Left cardiac atrium (tissue), 4 donors: ENCODE measurements at regions not wholly inside any gene's neighbourhood (a gene's known extent, or its start where the extent isn't known, plus 50 kb on each side); places are given as distances from the start of the nearest gene placed in this dataset.

Experiments
- ATAC-seq, 2 donors: fragments of 200-7000 bp; cut with Tn5 transposase; one replicate each; pipeline ENCODE4 v1.9.1; 2020; ENCODE audit warnings: mild to moderate bottlenecking in 2 of 2, moderate library complexity in 2 of 2
- DNase-seq: peaks from one replicate; pipeline ENCODE4 v3.0.0-alpha.2; 2020
- intact Hi-C, 2 donors: fragments of 100-400 bp; cut with DNase I; formaldehyde crosslinking; loops; one replicate each; pipeline versions ENCODE4 v1.14.1 to v1.15.1; 2022 to 2023
- donor health status: DM: no; HTN: yes; CAD: no.
- donor health status: DM: no; HTN: yes; CAD: no; lungs with severe emphysema.
- donor health status: DM: yes; HTN: yes; CAD: no.
- donor health status: Dilated cardiomyopathy.

DNA sequence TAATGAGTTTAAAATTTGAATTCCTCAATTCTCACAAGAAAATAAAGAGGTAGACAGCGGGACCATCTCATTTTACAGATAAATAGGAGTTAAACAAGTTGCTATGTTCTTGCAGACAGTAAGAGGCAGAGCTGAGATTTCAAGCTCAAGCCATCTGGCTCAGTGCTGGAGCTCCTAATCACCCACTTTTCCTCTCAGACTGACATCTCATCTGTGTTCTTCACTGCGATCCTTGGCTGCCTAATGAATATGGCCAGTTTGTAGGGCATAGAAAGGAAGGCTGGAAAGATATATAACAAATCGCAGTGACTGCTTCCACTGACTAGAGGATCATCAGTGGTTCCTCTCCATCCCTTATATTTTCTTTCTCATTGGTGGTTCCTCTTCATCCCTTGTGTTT, 151.2 kb downstream of the MPP7 start:
- DNase-seq (no peak), ATAC-seq (no peak)
- intact Hi-C loops, result no loop called here

DNA sequence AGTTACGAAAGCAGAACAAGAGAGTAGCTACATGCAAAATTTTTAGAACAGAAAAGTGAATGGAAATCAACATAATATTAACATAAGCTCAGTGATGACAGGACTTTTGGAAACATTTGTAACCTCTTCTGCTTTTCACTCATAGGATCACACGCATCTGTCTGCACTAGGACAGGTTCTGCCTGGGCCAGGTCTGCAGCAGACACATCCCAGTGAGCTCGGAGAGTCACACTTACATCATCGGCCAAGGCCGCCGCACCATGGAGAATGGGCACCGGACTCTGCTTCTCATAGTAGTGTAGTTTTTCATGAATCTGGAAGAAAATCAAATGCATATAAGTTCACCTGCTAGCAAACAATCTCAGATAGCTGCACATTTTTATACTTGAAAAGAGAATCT, 150.9 kb upstream of the ODAD2 start:
- ATAC-seq (no peak), DNase-seq (no peak)
- intact Hi-C loops, result no loop called here

- DNase-seq (no peak), ATAC-seq (no peak)
- intact Hi-C loops, result no loop called here
Measured at GRCh38 chr10:28147706-28148105, 148.8 kb upstream of the ODAD2 start.

DNA sequence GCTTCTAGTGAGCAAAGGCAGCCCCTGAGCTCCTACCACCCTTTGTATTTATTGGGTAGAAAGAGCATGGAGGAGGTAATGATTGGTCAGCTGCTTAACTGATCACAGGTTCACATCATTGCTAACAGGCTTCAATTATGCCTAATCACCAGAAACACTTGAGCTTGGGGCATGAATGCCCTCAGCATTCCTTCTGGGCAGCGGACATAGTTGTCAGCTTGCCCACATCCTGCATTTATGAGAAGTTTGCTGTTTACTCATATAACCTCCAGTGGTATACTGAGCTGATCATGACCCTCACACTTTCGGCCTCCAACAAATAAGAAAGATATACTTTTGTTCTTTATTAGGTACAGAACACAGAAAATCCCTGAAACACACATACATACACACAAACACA, 140.3 kb upstream of the ODAD2 start:
- ATAC-seq (no peak), DNase-seq (no peak)
- intact Hi-C loops, result no loop called here

- ATAC-seq, result peak in 1 of 2 donors; percentile 14
- intact Hi-C loops, result no loop called here
- no peak for DNase-seq
Measured at GRCh38 chr10:28137907-28138880, 139.3 kb upstream of the ODAD2 start.

- intact Hi-C loops, result no loop called here
- ATAC-seq (no peak), DNase-seq (no peak)
Measured at GRCh38 chr10:28135258-28135657, 136.4 kb upstream of the ODAD2 start.

DNA sequence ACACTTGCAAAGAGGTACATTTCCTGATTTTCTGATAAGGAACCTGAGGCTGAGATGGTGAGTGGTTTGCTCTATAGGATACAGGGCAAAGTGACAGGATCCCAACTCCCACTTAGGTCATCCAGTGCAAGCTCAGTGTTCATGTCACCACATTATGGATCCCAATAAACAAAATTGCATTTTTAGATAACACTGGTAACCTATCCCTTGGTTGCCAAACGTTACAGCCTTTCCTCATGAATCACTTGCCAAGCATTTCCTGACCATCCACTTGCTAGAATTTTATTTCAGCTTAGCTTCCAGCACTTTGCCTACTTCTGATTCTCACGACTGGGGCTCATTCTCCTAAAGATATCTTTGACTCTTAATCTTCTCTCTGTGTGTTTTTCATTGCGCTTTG, 131.4 kb upstream of the ODAD2 start:
- DNase-seq, result no peak
- ATAC-seq, result no peak
- intact Hi-C loops, result no loop called here

- no peak for DNase-seq
- intact Hi-C loops, result no loop called here
- no peak for ATAC-seq
Measured at GRCh38 chr10:28127881-28128280, 129.0 kb upstream of the ODAD2 start.

- ATAC-seq, result peak in 1 of 2 donors; percentile 32
- intact Hi-C loops, result no loop called here
- DNase-seq, result no peak
Measured at GRCh38 chr10:28125701-28126100, 126.8 kb upstream of the ODAD2 start.

DNA sequence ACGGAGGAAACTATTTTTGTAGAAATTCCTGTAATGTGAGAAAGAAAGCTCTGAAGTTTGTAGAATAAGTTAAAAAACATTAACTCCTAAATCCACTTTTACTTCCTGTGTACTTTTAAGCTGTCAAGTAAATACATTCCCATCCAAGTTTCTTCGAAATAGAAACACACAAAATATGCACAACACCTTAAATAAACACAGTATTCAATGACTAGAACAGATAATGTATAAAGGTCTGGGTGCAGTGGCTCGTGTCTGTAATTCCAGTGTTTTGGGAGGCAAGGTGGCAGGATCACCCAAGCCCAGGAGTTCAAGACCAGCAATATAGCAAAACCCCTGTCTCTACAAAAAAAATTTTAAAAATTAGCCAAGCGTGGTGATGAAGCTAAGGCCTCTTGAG, 121.9 kb upstream of the ODAD2 start:
- ATAC-seq (no peak), DNase-seq (no peak)
- intact Hi-C loops, result no loop called here

- intact Hi-C loops, result no loop called here
- ATAC-seq, result peak in 1 of 2 donors; percentile 74
Measured at GRCh38 chr10:28120043-28120749, 121.3 kb upstream of the ODAD2 start.

GRCh38 chr10:28118985-28119628, 120.2 kb upstream of the ODAD2 start:
- intact Hi-C loops, result no loop called here
- no peak for DNase-seq
- ATAC-seq, result no peak

More at GRCh38 chr10:28120043-28120749, 121.3 kb upstream of the ODAD2 start:
- no peak for DNase-seq

DNA sequence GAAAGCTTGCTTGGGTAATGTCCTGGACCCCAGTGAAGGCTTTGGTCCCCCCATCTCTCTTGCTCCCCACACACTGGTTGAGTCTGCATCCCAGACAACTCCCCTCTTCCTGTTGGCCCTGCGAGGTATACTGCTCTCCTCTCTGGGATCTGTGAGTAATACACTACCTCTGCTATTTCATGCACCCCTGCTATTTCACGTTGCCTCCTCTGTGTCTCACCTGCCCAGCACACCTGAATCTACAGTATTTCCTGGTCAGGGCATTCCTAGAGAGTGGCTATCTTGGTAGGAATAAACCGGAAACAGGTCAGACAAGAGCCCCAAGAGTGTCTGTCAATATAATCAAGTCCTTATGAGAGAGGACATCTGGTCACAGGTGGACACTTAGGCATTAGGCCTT, 114.3 kb upstream of the ODAD2 start:
- no peak for DNase-seq
- intact Hi-C loops, result no loop called here
- ATAC-seq, result no peak

DNA sequence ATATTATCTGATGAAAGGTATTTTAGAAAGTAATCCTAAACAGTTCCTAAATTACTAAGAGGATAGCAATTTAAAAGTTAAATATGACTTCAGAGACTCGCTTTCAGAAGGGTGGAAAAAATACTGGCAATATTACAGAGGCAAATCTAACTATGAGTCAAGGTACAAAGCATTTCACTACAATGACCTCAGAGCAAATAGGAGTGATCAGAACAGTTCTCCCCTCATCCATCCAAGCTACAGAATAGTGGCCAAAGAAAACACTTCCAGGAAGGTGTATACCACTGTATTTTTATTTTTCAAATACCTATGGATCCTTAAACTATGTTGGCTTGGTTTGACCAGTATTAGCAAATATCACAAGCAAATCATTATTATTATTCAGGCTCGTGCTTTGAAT, 112.8 kb upstream of the ODAD2 start:
- no peak for DNase-seq
- intact Hi-C loops, result no loop called here
- peak in 1 of 2 donors; percentile 69 for ATAC-seq

DNA sequence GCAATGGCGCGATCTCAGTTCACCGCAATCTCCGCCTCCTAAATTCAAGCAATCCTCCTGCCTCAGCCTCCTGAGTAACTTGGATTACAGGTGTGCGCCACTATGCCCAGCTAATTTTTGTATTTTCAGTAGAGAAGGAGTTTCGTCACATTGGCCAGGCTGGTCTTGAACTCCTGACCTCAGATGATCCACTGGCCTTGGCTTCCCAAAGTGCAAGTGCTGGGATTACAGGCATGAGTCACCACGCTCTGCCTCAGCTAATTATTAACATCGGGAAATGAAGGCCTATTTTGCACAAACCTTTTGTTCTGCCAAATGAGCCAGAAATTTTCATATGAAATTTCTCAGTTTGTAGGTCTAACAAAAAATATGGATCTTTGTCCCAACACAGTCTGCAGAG, 106.7 kb upstream of the ODAD2 start:
- ATAC-seq (no peak), DNase-seq (no peak)
- intact Hi-C loops, result no loop called here

- ATAC-seq (no peak), DNase-seq (no peak)
- intact Hi-C loops, result no loop called here
Measured at GRCh38 chr10:28097633-28098032, 98.8 kb upstream of the ODAD2 start.

DNA sequence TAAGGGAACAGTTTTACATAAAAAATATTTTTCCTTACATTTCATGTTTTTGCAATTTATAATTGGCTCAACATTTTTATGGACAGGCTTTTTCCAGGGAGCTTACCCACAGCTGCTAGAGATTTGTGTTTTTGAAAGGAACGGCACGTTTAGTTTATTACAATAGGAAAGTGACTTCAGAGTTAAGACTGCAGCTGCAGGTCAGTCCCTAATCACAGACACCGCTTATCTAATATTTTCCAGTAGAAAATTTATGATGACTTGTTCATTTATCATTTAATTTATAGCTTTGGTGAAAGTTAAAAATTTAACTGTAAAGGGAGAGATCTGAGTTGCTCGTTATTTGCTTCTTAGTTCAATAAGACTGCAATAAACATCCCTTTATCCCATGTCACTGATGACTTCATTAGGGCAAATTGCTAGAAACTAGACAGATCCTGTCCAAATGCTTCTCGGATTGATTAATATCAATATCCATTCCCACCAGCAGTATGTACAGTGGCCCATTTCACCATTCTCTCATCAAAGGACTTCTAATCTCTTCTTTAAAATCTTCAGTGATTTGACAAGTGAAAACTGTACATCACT, 97.0 kb upstream of the ODAD2 start:
- DNase-seq, result no peak
- no peak for ATAC-seq
- intact Hi-C loops, result no loop called here

- no peak for ATAC-seq
- DNase-seq, result no peak
- intact Hi-C loops, result no loop called here
Measured at GRCh38 chr10:28094121-28094520, 95.2 kb upstream of the ODAD2 start.

DNA sequence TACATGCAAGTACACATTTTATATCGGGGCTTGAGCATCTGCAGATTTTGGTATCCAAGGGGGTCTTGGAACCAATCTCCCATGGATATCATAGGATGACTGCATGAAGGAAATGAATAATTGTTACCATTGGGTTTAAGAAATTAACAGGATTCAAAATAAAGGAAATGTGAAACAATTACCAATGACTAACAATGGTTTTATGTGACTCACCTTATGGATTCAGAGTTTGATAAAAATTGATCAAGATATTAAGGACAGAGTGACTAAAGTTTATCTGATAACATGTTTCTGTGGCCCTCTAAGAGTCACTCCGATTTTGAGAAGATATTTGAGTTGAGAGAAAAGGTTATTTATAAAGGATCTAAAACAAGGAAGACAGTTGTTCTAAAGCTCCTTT, 93.0 kb upstream of the ODAD2 start:
- ATAC-seq (no peak), DNase-seq (no peak)
- intact Hi-C loops, result no loop called here

GRCh38 chr10:28090506-28090905, 91.6 kb upstream of the ODAD2 start:
- intact Hi-C loops, result no loop called here
- ATAC-seq (no peak), DNase-seq (no peak)
